GM19043 (cell line): ENCODE measurements at regions not wholly inside any gene's neighbourhood (a gene's known extent, or its start where the extent isn't known, plus 50 kb on each side); places are given as distances from the start of the nearest gene placed in this dataset.

Source experiments
- ATAC-seq: cut with Tn5 transposase; IDR thresholded peaks from one replicate; pipeline ENCODE4 v1.9.1; 2021; ENCODE audit warnings: low read depth; ENCODE audit not compliant: unreplicated experiment

DNA sequence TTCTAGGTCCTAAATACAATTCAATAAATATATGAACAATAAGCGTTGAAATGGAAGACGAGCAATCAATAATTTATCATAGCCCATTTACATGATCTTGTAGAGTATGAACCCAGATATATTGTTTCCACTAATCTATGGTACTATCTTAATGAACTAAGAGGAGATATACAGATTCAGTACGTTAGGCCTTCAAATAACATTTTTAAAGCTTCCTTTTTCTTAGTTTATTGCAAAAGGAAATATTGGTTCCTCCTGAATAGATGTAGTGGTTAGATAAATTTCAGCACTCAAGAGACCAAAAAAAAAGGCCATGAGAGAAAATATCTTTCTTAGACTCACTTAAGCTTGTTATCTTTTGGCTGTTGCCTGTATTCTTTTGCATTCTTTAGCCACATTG is 147.5 kb upstream of the PITX2 start:
- ATAC-seq = no peak

DNA sequence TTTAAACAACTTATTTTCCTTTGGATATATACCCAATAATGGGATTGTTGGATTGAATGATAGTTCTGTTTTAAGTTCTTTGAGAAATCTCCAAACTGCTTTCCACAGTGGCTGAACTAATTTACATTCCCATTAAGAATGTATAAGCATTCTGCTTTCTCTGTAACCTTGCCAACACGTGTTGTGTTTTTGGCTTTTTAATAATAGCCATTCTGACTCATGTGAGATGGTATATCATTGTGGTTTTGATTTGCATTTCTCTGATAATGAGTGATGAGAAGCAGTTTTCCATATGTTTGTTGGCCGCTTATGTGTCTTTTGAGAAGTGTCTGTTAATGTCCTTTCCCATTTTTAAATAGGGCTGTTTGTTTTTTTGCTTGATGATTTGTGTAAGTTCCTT is 155.6 kb upstream of the PITX2 start:
- ATAC-seq = no peak

DNA sequence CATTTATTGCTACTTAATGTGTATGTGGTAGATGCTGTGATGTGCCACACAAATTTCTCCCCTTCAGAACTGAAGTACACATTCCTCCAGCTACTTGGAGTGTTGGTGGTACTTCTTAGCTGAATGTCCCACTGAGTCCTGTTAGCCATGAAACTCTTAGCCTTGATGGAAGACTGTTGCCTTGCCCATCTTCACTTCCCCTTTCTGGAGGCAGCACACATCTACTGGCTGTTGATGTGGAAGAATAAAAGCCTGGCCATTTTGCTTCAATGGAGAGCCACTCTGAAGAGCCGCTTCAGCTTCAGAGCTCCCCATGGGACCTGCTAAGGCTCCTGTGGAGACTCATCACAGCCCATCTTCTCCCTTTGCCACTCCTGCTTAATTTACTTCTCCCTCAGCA is 157.7 kb upstream of the PITX2 start:
- ATAC-seq = no peak

DNA sequence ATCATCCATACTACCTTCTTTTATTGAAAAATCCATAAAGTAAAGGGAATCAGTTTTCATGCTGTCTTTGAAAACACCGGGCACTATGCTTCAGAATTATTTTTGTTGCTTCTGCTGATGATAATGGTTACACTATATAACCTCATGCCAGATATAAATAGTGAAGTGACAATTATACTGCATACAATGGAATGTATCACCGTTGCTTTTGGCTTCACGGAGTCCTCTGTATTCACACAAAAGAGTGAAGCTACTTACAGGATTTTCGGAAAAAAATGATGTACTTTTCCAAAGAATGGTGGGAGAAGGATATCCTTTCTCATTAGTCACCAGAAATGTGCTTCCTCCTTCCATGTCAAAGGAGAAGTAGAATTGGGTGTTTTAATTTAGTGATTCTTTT is 159.1 kb upstream of the PITX2 start:
- ATAC-seq = no peak

DNA sequence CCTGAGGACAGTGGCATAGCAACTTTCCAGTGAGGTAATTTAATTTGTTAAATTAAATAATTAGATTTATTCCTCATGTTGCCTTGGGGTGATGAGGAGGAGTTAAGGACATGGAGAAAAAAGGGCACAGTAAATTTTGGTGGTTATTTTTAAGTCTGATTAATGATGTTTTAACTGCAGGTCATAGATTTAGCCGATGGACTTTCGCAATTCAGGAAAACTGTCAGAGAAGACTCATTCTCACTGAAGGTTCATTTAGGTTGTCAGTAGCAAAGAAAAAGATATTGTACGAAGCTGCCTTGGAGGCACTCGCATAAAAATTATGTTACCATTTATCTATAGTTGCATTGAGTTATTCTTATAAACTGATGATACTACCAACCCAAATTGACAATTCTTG is 164.2 kb upstream of the PITX2 start:
- ATAC-seq = no peak

DNA sequence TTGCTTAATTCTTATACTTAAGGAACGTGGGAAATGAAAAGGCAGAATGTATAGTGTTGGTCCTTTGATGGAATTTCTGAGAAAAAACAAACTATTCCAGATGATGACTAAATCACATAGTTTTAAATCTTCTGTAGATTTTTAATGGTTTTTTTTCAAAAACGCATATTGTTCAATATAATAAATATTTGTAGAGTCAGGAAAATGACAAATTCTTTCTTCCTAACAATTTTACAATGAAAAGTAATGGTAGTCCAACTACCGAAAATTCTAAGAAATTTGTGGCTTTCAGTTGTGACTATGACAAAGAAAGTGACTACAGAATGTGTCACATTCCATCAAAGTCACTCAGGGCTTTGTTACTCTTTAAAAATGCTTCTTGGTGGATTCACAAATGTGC is 164.8 kb upstream of the PITX2 start:
- ATAC-seq = no peak

DNA sequence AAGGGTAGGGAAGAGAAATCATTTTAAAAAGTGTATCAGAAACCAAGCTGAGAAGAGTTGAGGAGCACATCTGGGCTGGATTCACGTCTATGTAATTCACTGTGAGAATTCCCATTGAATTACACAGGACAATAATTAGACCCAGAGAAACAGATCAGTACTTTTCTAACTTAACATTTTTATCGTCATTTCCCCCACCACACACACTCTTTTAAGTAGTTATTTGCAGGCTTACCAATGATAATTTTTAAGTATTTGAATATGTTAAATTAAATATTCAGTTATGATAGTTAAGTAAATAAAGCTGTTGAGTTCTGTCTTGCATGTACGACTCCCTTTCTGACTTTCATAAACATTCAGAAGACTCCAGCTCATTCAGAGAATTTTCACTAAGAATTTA is 165.4 kb upstream of the PITX2 start:
- no peak for ATAC-seq

DNA sequence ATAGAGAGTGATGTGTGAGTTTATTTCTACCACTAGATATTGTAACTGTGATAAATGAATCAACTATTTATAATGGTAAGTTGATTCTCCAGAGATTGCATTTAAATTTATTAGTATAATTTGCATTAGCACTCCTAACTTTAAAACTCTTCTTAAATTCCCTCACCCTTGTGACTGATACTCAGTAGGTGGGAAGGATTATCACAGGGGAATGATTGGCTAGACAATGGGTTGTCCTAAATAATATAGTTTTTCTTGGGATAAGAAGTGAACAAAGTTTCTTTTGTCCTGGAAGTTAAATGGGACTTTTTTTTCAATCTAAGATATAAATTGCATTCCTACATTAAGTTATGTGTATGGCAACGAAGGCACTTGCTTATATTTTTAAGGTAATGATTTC is 169.2 kb upstream of the PITX2 start:
- ATAC-seq = no peak

DNA sequence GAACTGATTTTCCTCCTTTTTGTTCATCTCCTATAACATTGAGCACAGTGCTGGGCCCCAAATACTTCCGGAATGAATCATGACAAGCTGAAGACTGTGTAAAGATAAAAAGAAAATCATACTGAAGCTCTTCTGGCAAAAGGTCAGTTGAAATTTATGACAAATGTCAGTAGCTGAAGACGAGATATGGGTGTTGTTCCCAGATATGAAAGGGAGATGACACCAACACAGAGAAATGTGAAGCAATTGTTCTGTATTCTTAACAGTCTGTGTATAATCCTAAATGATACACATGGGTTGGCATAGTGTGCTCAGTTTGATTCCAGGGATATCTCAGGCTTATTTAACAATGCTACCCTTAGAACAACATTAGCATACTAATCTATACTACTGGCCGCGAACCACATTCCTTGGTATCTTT is 170.5 kb upstream of the PITX2 start:
- ATAC-seq = no peak

DNA sequence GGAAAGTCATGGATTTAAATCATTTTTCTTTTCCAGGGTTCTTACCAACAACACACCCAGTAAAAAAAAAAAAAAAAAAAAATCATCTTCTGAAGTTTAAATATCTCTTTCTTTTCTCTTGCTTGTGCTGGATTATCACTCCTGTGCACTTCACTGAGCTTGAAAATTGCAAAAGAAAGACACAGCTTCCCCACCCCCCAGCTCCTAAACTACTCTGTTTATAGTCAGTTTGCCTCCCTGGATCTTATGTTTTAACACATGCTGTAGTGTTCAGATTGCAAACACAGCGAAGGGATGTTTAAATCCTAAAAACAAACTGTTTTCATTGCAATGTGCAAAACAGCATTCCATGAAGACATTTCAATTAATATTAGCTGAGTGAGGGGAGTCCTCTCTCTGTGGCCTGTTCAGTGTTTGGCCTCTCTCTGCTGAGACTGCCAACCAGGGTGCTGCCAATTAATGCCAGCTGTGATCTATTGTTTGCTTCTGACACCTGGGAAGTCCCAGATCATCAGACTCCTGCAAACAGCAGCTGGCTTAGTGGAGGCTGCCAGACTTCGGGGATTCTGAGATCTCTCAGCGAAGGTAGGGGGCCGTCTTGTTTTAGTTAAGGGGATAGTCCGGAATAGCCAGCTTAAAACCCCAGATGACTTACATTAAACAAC is 171.1 kb upstream of the PITX2 start:
- no peak for ATAC-seq

DNA sequence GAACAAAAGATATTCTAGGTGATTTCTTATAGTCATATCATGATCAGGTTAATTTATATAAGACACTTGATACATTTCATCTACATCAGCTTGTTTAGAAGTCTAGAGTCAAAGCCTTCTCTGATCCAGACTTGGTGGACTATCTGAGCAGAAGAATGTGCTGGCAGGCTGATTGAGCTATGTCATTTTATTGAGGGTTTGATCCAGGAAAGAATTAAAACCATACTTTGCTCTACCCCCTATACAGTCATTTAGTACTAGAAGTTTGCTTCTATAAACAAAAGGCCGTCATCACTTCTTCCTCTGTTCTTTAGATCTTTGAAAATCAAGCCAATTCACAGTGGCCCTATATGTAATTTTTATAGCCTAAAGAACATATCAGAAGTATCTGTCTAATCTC is 173.1 kb upstream of the PITX2 start:
- ATAC-seq = no peak

DNA sequence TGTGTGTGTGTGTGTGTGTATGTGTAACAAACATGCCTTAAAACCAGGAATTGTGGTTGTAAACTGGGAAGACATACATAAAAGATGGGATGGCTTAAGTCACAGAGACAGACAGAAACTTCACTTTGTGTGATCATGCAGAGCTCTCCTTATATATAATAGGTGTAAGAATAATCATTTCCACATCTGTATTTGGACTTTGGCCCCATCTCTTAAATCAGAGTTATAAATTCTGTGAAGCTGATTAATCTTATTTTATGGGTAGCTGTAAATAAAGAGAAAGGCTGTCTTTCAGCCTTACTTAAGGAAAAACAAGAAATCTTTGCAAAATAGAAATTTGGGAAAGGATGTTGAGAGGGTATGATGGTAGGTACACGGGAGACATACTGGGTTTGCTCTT is 174.6 kb upstream of the PITX2 start:
- no peak for ATAC-seq

DNA sequence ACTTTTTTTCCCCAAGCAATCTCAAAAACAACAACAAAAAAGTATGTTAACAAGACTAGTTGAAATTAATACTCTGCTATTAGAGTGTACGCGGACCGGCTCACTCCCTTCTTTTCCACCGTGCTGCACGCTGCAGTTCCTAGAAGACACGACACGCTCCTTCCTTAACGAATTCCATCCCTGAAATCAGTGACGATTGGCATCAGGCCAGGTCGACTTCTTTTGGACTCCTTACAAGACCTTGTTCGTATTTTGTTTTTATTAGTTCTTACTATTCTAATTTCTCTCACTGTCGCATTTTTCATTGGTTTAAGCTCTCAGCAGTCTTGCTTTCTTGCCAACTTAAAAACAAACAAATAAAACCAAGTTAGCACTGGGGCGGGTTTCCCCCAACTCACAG is 175.8 kb upstream of the PITX2 start:
- ATAC-seq = no peak

DNA sequence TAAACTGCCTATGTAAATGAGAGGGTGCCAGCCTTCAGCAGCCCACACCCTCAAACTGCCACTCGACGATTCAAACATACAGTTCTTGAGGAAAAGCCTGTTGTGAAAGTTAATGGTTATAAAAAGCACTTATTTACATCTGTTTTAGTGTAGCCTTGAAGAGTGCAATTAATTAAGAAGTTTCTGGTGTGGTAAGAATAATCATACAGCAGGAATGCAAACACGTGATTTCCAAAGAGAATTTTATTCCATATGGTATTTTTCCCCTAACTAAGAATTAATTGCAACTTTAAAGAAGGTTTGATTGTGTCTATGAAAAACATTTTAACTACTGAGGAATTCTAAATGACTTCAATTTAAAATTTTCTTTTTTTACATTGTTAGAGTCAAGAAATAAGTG is 176.3 kb upstream of the PITX2 start:
- no peak for ATAC-seq

DNA sequence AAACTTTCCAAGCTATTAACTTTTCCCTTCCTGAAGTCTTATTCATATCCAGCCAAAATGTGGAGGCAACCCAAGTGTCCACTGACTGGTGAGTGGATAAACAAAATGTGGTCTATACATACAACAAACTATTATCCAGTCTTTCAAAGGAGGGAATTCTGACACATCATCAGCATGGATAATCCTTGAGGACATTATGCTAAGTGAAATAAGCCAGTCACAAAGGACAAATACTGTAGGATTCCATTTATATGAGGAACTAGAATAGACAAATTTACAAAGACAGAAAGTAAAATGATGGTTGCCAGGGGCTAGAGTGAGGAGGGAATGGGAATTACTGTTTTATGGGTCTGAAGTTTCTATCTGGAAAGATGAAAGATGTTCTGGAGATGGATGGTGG is 178.7 kb upstream of the PITX2 start:
- ATAC-seq = no peak

DNA sequence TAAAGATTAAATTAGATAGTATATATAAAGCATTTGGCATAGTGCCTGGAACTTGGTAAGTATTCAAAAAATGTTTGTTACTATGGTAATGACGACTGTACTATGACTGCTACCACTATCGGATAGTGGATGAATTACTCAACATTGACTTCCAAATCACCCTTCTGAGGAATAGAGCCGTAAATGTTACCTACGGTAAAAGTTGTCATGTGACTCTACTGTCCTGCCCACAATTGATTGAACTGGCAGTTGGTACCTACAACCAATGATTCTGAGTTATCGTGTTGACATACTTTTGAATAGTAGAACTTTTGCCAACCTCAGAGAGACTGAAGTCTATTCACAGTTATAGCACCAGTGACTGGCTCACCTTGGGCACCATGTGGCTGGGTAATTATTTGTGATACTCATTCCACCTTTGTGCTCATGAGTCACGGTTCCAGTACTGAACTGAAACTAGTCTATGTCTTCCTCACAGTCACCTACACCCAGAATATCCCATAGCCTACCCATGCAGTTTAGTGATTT is 185.5 kb upstream of the PITX2 start:
- ATAC-seq = peak; percentile 96

DNA sequence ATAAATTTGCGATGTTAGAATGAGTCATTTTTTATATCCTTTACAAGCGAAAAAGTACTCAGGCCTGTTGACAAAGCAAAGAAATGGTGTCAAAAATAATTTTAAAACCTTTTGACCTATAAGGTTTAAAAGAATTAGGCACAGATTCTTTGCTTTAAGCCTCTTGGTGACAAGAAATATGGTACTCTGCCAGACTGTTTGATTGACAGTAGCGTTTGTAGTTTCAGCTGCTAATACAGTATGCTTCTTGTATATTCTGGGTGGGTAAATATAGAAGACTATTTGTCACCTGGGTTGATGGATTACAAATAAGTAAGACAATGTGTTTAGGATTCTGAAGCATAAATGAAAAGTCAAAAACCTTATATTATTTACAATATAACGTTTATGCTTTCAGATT is 193.1 kb upstream of the PITX2 start:
- ATAC-seq = no peak

DNA sequence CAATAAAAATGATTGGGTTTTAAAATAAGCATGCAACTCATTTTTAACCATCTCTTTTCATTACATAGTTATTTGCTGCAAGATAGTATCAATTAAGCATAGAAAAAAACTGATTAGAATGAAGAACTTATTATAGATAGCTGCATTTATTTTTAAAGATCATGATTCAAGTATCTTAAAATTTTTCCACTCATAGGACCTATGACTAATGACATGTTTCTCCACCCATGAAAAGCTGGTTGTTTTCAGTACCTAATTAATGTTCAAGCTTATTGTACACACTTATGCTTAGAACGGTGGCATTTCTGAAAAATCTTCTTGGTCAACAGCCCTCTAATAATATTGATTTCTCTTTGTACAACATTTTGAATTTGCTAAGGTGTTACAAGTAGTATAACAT is 193.5 kb upstream of the PITX2 start:
- ATAC-seq = no peak

DNA sequence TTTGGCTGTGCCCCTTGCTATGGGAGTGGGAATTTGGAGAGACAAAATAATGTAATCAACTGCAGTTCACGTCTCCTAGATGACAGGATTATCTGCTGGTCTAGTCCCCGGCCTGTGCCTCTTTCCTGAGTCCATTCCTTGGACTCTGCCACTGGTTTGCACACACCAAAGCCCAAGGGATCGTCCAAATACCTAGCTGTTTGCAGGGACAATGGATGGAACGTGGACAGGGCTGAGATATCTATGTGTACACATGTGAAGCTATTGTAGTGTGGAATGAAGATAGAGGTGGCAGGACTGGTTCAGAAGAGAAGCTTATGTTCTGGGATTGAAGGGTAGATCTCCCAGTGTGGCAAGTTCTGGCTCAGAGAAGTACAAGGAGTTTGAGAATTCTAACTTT is 198.3 kb upstream of the PITX2 start:
- ATAC-seq = no peak

DNA sequence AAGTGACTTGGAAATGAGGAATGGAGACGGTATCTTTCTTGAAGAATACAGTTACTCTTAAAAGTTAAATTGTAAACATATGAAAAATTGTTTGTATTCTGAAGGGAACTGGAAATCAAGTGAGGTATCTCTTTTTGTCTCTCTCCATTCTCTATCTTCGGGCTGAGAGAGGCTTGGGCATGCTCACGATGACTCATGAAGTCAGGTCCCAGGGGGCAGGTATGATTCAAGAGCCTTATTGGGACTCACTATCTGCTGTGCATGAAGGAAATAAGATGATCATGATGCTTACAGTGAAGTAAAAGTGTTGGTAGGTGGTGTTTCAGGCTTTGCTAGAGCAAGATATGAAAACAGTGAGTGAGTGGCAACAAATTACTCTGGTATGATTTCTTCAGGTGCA is 200.4 kb upstream of the PITX2 start:
- ATAC-seq = no peak

DNA sequence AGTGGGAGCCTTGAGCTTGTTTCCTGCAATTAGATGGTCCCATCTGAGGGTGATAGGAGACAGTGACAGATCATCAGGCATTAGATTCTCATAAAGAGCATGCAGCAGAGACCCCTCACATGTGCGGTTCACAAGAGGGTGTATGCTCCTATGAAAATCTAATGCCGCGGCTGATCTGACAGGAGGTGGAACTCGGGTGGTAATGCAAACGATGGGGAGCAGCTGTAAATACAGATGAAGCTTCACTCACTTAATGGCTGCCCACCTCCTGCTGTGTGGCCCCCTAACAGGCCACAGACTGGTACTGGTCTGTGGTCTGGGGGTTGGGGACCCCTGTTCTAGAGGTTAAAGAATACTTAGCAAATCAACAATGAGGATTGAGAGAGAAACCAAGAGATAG is 201.5 kb upstream of the PITX2 start:
- no peak for ATAC-seq

DNA sequence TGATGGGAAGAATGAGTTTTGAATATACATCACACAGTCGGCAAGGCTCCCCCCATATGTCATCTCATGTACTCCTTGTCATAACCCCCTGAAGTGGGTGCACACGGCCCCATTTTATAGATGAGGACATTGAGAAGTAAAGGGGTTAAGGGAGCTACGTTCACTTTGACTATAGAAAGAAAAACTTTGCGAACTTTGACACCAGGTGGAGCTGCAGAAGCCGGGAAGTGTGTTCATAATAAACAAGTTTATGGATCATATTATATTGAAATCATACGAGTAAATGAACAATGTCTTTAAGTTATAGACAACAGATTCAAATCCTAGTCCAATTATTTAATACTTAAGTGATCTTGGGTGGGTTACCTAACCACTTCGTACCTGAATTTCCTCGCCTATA is 203.8 kb upstream of the PITX2 start:
- no peak for ATAC-seq

DNA sequence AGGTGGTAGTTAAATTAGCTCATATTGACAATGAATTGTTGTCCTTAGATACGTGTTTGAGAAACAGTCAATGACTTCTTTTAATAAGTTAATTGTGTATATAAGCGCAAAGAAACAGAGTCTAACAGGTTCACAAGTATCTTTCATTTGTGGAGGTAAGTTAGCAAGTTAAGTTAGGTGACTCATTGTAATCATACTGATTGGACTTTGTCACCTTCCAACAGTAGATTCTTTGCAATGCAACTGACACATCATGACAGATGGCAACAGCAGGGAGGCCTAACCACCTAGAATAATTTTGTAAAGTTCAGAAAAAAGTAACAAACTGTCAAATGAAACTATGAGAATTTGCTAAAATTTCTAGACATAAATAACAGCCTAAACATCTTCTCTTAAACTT is 207.6 kb upstream of the PITX2 start:
- ATAC-seq = no peak
